GM18508 (cell line): ENCODE measurements at regions not wholly inside any gene's neighbourhood (a gene's known extent, or its start where the extent isn't known, plus 50 kb on each side); places are given as distances from the start of the nearest gene placed in this dataset.
"Not testable (repeated sequence)": the region's sequence is repeated elsewhere in the genome, so short reads cannot be mapped to it uniquely, and the experiment has no call there.

ENCODE experiments used
- ATAC-seq: cut with Tn5 transposase; IDR thresholded peaks from one replicate; pipeline ENCODE4 v1.9.1; 2021; ENCODE audit warnings: moderate number of reproducible peaks; ENCODE audit not compliant: insufficient read depth, unreplicated experiment

DNA sequence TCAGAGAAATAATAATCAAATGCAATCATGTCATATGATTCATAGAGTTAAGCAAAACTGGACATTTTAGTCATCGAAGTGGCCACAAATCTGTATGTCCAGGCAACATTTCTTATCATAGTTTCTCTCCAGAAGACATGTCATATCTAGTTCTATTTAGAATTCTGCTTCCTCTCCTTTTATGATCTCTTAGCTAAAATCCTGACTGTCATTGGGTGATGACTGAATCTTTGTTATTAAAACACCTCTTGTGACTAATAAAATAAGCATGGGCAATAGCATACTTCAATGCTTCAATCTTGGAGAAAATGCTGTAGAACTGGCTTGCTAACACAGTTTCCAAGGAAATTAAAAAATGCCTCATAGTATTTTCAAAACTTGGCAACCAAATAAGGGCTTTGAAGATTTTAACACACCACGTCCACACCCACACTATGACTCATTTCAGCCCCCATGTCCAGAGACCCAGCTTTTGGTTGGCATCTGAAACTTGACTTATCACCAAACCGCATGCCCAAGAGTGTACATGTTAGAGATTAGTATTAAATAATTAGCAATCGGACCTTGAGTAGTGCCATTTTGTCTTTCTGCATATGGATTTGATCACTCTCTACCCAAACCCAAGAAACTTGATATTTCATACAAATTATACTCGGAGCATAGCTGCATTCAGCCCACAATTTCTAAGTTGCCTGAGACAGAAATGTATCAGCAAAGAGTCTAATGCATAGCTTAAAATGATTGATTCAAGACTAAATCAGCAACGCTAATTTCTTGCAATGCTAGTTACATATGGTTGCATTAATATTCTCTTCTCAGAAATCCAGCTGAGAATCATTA is 106.5 kb upstream of the ETAA1 start:
- ATAC-seq: no peak

DNA sequence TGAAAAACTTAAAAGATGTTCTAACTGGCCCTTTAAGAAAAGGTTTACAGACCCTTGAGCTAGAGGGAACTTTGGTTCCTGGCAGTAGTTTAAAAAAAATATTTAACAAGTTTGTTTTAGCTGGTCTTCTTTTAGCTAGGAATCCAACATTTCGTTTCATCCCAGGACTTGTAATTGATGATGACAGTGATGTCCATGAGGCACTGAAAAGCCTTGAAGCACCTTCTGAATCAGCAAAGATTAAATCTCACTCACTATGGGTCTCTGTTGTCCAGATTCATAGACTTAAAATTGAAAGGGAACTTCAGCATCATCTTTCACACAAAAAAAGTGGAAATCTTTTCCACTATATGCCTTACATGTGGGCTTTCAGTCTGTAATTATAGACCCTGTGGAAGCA is 102.9 kb upstream of the ETAA1 start:
- ATAC-seq: no peak

DNA sequence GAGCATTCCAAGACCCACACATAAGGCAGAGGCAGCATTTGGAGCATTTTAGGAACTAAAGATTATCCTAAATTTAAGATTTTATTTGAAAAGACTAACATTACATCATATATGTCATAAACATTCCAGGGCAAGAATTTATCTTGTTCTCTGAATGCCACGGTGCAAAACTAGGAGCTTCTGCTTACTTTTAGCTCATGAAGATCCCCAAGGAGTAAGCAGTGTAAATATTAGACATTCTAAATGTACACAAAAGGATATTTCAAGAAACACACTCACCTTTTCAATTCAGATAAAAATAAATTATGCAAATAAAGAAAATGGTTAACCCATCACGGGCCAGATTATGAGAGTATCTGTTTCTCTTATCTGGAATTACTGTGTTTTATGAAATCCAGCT is 101.7 kb upstream of the ETAA1 start:
- ATAC-seq: no peak

DNA sequence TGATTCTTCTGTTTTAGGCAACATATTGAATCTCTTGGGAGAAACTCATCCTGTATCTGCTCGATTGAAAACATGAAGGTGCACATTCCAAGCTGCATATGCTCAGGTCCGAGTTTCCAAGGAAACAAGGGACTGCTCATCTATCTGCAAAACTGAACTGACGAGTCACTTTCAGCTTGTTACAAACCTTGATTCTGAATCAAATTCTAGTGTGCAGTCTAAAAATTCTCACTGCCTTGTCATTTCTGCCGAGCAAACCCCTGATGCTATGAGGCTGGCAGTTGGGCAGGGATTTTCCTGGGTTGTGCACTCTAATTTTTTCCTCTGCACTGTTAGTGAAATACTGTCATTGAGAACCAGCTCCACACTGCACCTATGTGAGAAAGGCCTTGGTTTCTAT is 101.3 kb upstream of the ETAA1 start:
- ATAC-seq: no peak

DNA sequence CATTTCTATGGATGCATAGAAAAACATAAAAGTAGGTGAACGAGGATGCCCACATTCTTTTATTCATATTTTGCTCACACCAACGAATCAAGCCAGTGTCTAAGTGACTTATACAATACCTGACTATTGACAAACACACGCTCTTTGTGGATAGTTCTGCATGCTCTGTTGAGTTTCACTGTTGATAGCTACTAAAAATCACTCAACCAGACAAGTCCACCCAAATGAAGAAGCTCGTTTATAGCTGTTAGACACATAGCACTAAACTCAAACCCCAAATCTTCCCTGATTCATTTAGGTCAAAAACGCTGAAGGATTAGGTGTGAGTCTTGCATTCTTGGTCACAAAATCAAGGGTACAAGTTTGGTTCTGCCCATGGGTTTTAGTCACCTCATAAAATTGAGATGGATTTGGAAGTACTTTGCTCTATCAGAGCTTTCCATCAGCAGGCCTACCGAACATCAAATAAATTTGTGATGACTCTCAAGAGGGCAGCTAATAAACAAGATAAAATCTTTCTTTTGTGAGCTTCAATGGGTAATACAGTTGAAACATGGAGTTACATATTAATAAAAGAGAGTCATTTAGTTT is 92.7 kb upstream of the ETAA1 start:
- no peak for ATAC-seq

DNA sequence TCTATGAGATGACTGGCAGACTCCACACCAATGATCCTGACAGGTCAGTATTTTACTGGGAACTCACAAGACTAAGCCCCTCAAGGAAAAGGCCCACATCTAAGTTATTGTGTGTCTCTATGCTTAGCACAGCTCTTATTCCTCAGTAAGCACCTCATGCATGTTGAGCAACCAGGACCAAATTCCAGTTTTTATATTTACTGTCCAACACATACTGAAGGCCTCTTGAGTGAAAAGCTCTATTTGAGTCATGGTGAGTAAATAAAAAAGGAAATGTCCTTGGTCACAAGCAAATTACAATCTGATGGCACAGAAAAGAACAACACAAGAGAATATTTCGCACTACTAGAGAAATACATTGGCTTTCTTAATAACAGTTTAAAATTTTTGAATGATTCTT is 87.9 kb upstream of the ETAA1 start:
- no peak for ATAC-seq

DNA sequence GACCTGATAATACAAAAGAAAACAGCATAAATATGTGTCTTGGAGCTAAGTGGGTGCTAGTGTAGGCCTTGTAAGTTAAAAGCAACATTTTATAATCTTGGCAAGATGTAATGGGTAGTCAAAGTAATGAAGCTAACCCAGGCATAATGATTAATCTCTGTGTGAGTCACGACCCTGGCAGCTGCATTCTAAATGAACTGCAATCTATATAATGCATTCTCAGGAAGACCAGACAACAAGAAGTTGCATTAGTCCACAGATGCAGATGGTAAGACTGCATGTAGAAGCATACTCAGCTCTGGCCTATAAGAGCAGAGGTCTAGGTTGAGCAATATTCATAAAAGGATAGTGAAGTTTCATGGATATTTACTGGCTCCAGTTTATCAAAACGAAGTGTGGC is 85.6 kb upstream of the ETAA1 start:
- no peak for ATAC-seq

DNA sequence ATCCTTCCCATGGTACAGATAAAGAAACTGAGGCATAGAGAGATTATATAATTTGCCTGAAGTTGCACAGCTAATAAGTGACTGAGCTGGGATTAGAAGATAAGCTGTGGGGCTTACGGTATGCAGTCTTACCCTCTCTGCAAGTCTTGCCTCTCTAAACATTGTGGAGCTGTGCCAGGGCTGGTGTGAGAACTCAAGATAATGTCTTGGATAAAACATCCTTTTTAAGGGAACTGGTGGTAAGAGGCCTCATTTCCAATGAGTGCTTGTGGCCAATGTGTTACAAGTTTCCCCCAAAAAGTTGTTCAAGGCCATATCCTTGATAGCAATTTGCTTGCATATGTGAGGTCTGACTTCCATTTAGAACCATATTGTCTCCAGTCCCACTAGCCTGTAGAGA is 84.3 kb upstream of the ETAA1 start:
- ATAC-seq: no peak

DNA sequence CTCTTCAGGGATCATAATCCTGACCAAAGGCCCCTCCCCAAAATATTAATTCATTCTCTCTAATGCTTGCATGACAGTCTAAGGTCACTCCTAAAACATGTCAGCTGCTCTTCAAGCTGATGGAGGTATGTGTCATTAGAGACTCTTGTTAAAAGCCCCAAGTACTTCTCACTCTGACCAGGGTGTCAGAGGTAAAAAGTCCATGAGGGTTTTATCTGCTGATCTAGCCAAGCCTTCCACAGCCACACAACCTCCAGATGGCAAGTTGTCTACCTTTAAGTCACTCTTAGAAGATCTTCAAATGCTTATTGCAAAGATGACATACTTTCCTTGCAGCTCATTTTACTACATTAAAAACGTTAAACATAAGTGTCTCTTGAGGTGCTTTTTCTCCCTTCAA is 83.6 kb upstream of the ETAA1 start:
- no peak for ATAC-seq

DNA sequence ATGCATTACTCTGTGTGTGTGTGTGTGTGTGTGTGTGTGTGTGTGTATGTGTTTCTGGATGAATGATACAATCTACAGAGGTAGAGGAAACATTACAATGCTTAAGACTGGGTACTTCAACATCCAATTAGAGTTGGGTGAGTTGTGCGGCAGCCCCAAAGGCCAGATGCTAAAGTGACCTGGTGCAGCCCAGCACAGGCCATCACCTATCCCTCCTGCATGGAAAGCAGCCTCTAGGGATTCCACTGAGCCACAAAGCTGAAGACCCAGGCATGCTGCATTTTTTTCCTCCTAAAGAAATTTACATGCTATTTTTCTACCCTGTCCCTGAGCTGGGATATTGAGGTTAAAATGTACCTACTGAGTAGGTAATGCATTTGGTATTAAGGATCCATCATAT is 79.1 kb upstream of the ETAA1 start:
- no peak for ATAC-seq

DNA sequence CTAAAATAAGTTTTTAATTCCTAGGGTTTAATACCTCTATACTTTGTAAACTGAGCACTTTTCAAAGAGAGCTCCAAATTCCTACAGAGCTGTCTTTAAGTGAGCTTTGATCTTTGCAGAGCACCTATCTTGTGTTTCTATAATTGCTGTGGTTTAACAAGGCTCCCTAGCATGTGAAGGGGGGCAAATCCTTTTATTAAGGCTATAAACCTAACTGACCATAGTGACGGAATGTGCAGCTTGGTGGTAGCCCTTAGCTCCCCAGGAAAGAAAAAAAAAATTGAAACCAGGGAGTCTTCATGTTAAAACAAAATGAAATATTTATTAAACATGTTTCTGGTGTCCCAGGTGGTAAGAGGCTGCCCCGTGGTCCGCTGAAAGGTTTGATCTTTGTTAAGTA is 78.6 kb upstream of the ETAA1 start:
- ATAC-seq: no peak

DNA sequence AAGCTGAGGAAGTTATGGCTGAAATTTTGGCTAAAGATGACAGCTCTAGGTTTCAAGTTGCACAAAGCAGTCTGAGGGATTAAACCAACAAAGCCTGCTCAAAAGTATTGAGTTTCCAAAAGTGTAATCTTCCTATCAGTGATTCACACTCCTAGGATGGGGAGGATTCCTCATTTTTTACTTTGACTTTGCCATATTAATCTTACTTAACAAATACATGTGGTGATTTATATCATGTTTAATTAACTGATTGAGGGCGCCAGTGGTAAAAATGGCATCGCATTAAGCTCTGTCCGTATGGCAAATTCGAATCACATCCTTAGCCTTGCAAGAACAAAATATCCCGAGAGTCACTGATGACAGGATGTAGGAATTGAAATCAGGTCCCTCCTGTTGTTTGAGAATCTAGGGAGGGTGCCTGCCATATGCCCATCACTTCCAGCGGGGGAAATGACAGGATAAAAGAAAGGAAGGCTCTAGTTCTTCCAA is 78.1 kb upstream of the ETAA1 start:
- no peak for ATAC-seq

DNA sequence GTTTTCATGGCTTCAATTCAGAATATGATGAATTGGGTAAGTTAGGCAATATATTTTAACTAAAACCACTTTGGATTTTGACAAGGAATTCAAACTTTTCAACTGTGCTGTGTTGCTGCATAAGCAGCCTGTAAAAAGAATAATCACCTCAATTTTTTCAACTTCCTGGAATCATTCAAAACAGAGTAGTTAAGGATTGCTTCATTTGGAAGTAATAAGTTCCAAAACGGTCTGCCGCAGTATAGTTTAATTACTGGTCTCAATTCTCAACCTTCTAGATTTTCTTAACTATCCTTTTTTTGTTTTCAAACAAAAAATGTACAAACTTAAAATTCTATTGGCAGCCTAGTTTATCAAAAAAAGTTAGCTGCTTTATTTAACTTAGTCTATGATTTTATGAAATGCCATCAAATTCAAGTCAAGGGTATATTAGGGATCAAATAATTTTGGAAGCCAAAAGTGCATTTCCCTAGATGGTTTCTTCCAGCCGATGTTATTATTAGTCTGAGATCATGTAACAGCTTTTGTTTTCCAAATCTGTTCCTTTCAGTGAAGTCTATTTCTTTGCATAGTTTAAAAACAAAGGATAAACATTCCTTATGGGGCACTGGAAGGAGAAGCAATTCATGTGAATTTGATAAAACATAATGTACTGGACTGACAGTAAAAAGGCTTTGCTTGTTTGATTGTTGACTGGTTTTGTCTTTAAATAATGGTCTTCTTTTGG is 76.1 kb upstream of the ETAA1 start:
- ATAC-seq: no peak

DNA sequence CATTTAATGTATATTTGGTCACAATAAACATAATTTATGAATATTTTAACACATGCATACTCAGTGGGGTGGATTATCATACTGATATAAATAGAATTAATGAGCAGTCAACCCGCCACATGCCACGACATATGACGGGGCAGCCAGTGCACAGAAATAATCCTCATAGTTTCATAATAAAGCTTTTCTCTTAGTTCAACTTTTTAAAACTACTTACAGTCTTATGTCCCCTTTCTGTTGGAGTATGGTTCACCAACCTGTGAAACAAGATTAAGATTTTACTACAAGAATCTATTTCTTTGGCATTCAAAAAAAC is 75.6 kb upstream of the ETAA1 start:
- no peak for ATAC-seq

DNA sequence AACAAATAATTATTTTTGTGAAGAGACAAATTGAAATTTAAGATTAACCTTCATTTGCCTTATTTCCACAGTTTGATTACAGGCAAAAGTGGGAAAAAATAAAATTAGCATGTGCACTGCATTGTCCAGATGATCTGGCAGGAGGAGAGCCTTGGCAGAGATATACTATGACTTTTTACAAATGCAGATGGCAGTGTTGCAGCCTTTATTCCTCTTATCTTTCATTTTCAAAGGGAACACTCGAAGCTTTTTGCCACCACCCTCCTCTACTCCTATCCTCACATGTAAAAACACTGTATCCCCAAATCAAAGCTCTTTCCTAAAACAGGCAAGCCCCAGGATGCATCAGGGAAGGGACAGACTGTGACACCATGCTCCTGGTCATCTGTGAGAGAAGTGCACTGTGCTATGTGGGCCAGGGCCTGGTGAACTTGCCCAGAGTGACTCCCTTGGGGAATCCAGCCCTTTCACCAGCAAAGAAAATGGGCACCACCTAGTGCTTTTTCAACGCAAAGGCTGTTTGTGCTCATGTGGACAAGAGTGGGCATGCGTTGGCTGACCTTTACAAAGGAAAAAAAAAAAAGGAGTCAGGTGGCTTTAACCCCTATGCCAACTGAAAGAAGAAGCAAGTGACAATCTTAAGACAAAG is 74.7 kb upstream of the ETAA1 start:
- no peak for ATAC-seq

DNA sequence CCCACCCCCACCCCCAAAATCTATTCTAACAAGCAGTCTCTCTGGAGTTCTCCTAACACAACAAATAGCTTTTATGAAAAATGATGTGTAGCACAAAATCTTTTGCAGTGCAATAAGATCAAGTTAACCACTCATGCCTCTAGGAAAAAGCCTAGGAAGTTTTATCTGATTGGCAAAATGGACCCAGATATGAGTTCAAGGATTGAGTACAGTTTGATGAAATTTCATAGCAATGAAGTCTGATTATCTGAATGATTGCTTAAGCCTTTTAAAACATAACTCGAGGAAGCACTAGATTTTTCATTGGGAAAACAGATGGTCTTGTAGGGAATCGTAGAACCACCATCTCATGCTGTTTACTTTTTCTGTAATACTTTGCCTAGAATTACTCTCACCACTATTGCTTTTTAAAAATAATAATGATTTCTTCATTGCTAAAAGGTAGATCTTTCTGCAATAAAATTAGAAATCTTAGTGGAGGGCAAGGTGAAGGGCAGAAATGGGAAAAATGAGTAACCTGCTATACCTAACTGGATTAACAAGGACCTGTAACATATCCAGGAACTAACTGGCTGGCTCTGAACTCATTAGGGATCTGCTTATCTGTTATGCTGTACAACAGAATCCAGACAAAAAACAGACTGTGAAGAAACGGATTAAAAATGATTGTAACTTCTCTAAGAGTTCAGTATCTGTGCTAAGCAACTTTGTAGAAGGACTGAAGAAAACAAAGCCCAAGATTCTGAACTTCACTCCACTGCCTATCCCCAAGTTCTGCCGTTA is 73.7 kb upstream of the ETAA1 start:
- ATAC-seq: no peak

DNA sequence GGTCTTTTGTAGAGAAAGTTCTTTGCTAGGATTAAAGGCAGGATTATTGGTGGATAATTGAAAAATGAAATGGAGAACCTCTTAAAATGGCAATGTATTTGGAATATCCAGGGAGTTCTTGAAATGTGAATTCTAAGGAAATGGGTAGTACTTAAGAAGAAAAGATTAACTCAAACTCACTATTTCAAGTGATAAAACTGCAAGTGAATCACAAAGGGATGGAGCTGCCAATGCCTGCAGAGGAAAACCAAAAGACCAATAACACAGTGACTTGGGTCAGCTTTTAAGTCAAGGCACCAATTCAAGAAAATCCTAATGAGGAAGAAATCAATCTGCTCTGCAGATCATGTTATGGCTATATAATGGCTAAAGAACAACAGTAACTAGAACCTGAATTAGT is 67.6 kb upstream of the ETAA1 start:
- ATAC-seq: no peak

DNA sequence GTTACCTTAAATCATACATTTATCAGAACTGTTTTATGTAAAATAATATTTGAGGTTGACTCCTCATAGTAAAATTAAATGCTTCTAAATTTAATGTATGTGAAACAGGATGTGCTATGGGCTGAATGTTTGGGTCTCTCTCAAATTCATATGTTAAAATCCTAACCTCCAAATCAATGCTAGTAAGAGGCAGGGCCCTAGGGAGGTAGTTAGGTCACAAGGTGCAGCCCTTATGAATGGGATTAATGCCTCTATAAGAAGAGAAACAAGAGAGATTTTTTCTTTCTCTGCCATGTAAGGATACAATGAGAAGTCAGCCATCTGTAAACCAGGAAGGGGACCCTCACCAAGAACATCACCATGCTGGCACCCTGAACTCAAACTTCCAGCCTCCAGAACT is 67.2 kb upstream of the ETAA1 start:
- no peak for ATAC-seq

DNA sequence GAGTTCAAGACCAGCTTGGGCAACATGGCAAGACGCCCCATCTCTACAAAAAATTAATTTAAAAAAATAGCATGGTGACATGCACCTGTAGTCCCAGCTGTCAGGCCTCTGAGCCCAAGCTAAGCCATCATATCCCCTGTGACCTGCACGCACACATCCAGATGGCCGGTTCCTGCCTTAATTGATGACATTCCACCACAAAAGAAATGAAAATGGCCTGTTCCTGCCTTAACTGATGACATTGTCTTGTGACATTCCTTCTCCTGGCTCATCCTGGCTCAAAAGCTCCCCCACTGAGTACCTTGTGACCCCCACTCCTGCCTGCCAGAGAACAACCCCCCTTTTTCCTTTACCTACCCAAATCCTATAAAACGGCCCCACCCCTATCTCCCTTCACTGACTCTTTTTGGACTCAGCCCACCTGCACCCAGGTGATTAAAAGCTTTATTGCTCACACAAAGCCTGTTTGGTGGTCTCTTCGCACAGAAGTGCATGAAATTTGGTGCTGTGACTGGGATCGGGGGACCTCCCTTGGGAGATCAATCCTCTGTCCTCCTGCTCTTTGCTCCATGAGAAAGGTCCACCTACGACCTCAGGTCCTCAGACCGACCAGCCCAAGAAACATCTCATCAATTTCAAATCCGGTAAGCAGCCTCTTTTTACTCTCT is 65.6 kb upstream of the ETAA1 start:
- ATAC-seq: not testable (repeated sequence)

DNA sequence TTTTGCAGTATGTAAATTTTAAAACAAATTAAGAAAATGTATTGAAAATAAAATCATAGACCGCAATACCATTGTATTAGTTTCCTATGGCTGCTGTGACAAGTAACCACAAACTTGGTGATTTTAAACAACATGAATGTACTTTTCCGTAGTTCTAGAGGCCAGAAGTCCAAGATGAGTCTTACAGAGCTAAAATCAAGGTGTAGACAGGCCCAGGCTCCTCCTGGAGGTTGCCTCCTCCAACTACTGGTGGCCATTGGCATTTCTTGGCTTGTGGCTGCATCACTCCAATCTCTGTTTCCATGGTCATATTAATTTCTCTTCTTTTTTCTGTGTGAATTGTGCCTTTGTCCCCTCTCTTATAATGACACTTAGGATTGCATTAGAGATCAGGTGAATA is 59.2 kb upstream of the ETAA1 start:
- ATAC-seq: no peak
